ENCODE measurements at regions not wholly inside any gene's neighbourhood (a gene's known extent, or its start where the extent isn't known, plus 50 kb on each side); places are given as distances from the start of the nearest gene placed in this dataset.

DNA sequence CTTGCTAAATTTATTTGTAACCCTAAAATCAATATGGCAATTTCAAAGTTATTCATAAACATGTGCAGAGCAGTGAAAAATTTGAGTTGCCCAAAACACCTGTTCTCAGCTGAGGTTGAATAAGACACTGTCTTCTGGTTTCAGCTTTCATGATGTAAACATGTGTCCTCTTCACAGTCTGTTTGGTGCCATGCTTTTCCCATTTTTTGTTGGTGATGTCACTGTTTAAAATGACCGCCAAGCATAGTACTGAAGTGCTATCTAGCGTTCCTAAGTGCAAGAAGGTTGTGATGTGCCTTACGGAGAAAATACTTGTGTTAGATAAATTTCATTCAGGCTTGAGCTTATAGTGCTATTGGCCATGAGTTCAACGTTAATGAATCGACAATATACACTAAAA lies 580.8 kb downstream of the ACTL7B start:
- TF ChIP-seq, protein P1, sequence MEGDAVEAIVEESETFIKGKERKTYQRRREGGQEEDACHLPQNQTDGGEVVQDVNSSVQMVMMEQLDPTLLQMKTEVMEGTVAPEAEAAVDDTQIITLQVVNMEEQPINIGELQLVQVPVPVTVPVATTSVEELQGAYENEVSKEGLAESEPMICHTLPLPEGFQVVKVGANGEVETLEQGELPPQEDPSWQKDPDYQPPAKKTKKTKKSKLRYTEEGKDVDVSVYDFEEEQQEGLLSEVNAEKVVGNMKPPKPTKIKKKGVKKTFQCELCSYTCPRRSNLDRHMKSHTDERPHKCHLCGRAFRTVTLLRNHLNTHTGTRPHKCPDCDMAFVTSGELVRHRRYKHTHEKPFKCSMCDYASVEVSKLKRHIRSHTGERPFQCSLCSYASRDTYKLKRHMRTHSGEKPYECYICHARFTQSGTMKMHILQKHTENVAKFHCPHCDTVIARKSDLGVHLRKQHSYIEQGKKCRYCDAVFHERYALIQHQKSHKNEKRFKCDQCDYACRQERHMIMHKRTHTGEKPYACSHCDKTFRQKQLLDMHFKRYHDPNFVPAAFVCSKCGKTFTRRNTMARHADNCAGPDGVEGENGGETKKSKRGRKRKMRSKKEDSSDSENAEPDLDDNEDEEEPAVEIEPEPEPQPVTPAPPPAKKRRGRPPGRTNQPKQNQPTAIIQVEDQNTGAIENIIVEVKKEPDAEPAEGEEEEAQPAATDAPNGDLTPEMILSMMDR (CRISPR knock-in tag; IDR thresholded peaks at IDR 0.05): no peak
- TF ChIP-seq, protein P2, sequence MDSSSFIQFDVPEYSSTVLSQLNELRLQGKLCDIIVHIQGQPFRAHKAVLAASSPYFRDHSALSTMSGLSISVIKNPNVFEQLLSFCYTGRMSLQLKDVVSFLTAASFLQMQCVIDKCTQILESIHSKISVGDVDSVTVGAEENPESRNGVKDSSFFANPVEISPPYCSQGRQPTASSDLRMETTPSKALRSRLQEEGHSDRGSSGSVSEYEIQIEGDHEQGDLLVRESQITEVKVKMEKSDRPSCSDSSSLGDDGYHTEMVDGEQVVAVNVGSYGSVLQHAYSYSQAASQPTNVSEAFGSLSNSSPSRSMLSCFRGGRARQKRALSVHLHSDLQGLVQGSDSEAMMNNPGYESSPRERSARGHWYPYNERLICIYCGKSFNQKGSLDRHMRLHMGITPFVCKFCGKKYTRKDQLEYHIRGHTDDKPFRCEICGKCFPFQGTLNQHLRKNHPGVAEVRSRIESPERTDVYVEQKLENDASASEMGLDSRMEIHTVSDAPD (CRISPR knock-in tag; IDR thresholded peaks at IDR 0.05): no peak
- TF ChIP-seq ZNF556 (CRISPR knock-in tag; IDR thresholded peaks at IDR 0.05; ENCODE audit: borderline replicate concordance) (no peak), ZNF274 (CRISPR knock-in tag; IDR thresholded peaks at IDR 0.05) (no peak), SMC3 (IDR thresholded peaks at IDR 0.05; ENCODE audit: low read length) (no peak)
- TF ChIP-seq, protein P3, sequence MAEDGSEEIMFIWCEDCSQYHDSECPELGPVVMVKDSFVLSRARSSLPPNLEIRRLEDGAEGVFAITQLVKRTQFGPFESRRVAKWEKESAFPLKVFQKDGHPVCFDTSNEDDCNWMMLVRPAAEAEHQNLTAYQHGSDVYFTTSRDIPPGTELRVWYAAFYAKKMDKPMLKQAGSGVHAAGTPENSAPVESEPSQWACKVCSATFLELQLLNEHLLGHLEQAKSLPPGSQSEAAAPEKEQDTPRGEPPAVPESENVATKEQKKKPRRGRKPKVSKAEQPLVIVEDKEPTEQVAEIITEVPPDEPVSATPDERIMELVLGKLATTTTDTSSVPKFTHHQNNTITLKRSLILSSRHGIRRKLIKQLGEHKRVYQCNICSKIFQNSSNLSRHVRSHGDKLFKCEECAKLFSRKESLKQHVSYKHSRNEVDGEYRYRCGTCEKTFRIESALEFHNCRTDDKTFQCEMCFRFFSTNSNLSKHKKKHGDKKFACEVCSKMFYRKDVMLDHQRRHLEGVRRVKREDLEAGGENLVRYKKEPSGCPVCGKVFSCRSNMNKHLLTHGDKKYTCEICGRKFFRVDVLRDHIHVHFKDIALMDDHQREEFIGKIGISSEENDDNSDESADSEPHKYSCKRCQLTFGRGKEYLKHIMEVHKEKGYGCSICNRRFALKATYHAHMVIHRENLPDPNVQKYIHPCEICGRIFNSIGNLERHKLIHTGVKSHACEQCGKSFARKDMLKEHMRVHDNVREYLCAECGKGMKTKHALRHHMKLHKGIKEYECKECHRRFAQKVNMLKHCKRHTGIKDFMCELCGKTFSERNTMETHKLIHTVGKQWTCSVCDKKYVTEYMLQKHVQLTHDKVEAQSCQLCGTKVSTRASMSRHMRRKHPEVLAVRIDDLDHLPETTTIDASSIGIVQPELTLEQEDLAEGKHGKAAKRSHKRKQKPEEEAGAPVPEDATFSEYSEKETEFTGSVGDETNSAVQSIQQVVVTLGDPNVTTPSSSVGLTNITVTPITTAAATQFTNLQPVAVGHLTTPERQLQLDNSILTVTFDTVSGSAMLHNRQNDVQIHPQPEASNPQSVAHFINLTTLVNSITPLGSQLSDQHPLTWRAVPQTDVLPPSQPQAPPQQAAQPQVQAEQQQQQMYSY (CRISPR knock-in tag; IDR thresholded peaks at IDR 0.05): no peak
- TF ChIP-seq, protein P4, sequence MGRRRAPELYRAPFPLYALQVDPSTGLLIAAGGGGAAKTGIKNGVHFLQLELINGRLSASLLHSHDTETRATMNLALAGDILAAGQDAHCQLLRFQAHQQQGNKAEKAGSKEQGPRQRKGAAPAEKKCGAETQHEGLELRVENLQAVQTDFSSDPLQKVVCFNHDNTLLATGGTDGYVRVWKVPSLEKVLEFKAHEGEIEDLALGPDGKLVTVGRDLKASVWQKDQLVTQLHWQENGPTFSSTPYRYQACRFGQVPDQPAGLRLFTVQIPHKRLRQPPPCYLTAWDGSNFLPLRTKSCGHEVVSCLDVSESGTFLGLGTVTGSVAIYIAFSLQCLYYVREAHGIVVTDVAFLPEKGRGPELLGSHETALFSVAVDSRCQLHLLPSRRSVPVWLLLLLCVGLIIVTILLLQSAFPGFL (CRISPR knock-in tag; IDR thresholded peaks at IDR 0.05): no peak
- TF ChIP-seq, protein P5, sequence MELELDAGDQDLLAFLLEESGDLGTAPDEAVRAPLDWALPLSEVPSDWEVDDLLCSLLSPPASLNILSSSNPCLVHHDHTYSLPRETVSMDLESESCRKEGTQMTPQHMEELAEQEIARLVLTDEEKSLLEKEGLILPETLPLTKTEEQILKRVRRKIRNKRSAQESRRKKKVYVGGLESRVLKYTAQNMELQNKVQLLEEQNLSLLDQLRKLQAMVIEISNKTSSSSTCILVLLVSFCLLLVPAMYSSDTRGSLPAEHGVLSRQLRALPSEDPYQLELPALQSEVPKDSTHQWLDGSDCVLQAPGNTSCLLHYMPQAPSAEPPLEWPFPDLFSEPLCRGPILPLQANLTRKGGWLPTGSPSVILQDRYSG (CRISPR knock-in tag; IDR thresholded peaks at IDR 0.05): no peak
- TF ChIP-seq, protein P6, sequence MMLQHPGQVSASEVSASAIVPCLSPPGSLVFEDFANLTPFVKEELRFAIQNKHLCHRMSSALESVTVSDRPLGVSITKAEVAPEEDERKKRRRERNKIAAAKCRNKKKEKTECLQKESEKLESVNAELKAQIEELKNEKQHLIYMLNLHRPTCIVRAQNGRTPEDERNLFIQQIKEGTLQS (CRISPR knock-in tag; IDR thresholded peaks at IDR 0.05): no peak

Data from HepG2 (cell line).